Keratinocyte (primary cell): ENCODE measurements at regions not wholly inside any gene's neighbourhood (a gene's known extent, or its start where the extent isn't known, plus 50 kb on each side); places are given as distances from the start of the nearest gene placed in this dataset.

Experiments
- EZH2 ChIP-seq: IDR thresholded peaks from one replicate; pipeline ENCODE4 v1.6.1; 2012; ENCODE audit warnings: inconsistent platforms, mild to moderate bottlenecking, low read length, moderate library complexity
- TF ChIP-seq, protein P1 (sequence below), 3 experiments: IDR thresholded peaks in 1 of 3; conservative IDR thresholded peaks in 1 of 3; optimal IDR thresholded peaks in 1 of 3; 2 replicates in 2 of 3; 3 replicates in 1 of 3; pipeline versions ENCODE3 to v1.5.1; 2011; ENCODE audit warnings: low read length in 3 of 3, mild to moderate bottlenecking in 3 of 3, moderate library complexity in 2 of 3, control low read depth in 1 of 3, inconsistent platforms in 1 of 3; ENCODE audit not compliant: insufficient read depth in 2 of 3; ENCODE audit errors: extremely low read depth in 1 of 3

DNA sequence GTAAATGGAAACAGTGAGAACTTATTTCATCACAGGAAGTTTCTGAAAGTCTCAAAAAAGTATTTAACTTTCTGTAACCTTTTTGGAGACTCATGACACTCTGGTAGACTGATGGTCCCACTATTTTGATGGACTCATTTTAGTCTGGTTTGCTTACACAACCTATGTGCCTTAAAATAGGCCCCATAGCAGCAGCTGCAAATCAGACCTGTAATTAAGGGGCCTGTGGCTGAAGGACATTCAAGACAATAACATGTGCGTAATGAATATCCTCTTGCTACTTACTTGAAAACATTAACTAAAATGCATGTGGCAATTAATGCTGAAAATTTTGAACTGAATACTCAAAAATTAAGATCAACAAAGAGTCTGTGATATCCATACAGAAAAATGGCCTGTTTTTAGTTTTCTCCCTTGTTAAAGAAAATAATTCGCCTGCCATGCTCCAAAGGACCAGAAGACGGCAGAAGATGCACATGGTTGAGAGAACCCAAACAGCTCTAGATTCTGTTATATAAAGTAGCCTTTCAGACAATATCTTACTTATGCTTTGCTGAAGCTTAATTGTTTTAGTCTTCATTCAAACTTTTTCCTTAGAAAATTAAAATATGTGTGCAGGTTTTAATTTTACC is 568.5 kb downstream of the KCNA4 start:
- TF ChIP-seq, protein P1, sequence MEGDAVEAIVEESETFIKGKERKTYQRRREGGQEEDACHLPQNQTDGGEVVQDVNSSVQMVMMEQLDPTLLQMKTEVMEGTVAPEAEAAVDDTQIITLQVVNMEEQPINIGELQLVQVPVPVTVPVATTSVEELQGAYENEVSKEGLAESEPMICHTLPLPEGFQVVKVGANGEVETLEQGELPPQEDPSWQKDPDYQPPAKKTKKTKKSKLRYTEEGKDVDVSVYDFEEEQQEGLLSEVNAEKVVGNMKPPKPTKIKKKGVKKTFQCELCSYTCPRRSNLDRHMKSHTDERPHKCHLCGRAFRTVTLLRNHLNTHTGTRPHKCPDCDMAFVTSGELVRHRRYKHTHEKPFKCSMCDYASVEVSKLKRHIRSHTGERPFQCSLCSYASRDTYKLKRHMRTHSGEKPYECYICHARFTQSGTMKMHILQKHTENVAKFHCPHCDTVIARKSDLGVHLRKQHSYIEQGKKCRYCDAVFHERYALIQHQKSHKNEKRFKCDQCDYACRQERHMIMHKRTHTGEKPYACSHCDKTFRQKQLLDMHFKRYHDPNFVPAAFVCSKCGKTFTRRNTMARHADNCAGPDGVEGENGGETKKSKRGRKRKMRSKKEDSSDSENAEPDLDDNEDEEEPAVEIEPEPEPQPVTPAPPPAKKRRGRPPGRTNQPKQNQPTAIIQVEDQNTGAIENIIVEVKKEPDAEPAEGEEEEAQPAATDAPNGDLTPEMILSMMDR (optimal IDR thresholded peaks at IDR 0.05 in 1 of 3, IDR thresholded peaks at IDR 0.05 in 1 of 3, conservative IDR thresholded peaks at IDR 0.05 in 1 of 3; ENCODE audit: extremely low read depth in 1 of 3, insufficient read depth in 2 of 3, low read length in 3 of 3): peak in 1 of 3 experiments; percentile 19
- no peak for TF ChIP-seq EZH2
